MM.1S (cell line): ENCODE measurements at regions not wholly inside any gene's neighbourhood (a gene's known extent, or its start where the extent isn't known, plus 50 kb on each side); places are given as distances from the start of the nearest gene placed in this dataset.

Experiments used
- DNase-seq: peaks from one replicate; pipeline ENCODE4 v3.0.0-alpha.2; 2015
- H2AFZ ChIP-seq: fragments of 300-600 bp; sonication (generic); 2 replicates; pipeline ENCODE4 v1.6.0; 2016; ENCODE audit warnings: antibody characterized with exemption, low read length
- H3F3A ChIP-seq: fragments of 300-600 bp; sonication (generic); 2 replicates; pipeline ENCODE4 v1.6.1; 2016; ENCODE audit warnings: mild to moderate bottlenecking, antibody characterized with exemption, low read length, moderate library complexity, mixed read lengths; ENCODE audit not compliant: insufficient read depth
- H3K27ac ChIP-seq: fragments of 300-600 bp; sonication (generic); 2 replicates; pipeline ENCODE4 v1.5.1; 2016; ENCODE audit warnings: mild to moderate bottlenecking, low read length
- H3K27me3 ChIP-seq: fragments of 300-600 bp; sonication (generic); replicated peaks from 2 replicates; pipeline ENCODE4 v1.6.0; 2016; ENCODE audit warnings: low read length; ENCODE audit not compliant: insufficient read depth
- H3K36me3 ChIP-seq: fragments of 300-600 bp; sonication (generic); replicated peaks from 2 replicates; pipeline ENCODE4 v1.6.1; 2016; ENCODE audit warnings: mild to moderate bottlenecking, low read length, mixed read lengths; ENCODE audit not compliant: insufficient read depth
- H3K4me1 ChIP-seq: fragments of 300-600 bp; sonication (generic); 2 replicates; pipeline ENCODE4 v1.6.1; 2016; ENCODE audit warnings: low read length, mixed read lengths
- H3K4me2 ChIP-seq: fragments of 300-600 bp; sonication (generic); 2 replicates; pipeline ENCODE4 v1.6.0; 2016; ENCODE audit warnings: low read depth, low read length
- H3K4me3 ChIP-seq: fragments of 300-600 bp; sonication (generic); 2 replicates; pipeline ENCODE4 v1.5.1; 2016; ENCODE audit warnings: low read length, mixed read lengths
- H3K79me2 ChIP-seq: fragments of 300-600 bp; sonication (generic); 2 replicates; pipeline ENCODE4 v1.6.1; 2016; ENCODE audit warnings: mixed run types, low read length, mixed read lengths
- H3K9ac ChIP-seq: fragments of 300-600 bp; sonication (generic); 2 replicates; pipeline ENCODE4 v1.6.1; 2016; ENCODE audit warnings: low read length, mixed read lengths
- H3K9me2 ChIP-seq: fragments of 300-600 bp; sonication (generic); replicated peaks from 2 replicates; pipeline ENCODE4 v1.6.1; 2016; ENCODE audit warnings: mild to moderate bottlenecking, low read length, mixed read lengths; ENCODE audit not compliant: insufficient read depth
- H3K9me3 ChIP-seq: fragments of 300-600 bp; sonication (generic); replicated peaks from 2 replicates; pipeline ENCODE4 v1.6.1; 2016; ENCODE audit warnings: mild to moderate bottlenecking, low read length, mixed read lengths; ENCODE audit not compliant: insufficient read depth
- H4K20me1 ChIP-seq: fragments of 300-600 bp; sonication (generic); 2 replicates; pipeline ENCODE4 v1.6.1; 2016; ENCODE audit warnings: mild to moderate bottlenecking, low read length, moderate library complexity, mixed read lengths; ENCODE audit not compliant: insufficient read depth
- EZH2 ChIP-seq: fragments of 300-600 bp; sonication (generic); optimal IDR thresholded peaks from 2 replicates; pipeline ENCODE3; 2017; ENCODE audit warnings: low read depth, mild to moderate bottlenecking, antibody characterized with exemption, low read length, mixed read lengths
- EZH2phosphoT487 ChIP-seq: fragments of 300-600 bp; sonication (generic); IDR thresholded peaks from 2 replicates; pipeline ENCODE4 v1.6.1; 2018; ENCODE audit warnings: antibody characterized with exemption, low read length
- TF ChIP-seq, protein P1 (sequence below): fragments of 300-600 bp; sonication (generic); IDR thresholded peaks from 2 replicates; pipeline ENCODE4 v1.5.1; 2016; ENCODE audit warnings: antibody characterized with exemption, low read length, mixed read lengths

DNA sequence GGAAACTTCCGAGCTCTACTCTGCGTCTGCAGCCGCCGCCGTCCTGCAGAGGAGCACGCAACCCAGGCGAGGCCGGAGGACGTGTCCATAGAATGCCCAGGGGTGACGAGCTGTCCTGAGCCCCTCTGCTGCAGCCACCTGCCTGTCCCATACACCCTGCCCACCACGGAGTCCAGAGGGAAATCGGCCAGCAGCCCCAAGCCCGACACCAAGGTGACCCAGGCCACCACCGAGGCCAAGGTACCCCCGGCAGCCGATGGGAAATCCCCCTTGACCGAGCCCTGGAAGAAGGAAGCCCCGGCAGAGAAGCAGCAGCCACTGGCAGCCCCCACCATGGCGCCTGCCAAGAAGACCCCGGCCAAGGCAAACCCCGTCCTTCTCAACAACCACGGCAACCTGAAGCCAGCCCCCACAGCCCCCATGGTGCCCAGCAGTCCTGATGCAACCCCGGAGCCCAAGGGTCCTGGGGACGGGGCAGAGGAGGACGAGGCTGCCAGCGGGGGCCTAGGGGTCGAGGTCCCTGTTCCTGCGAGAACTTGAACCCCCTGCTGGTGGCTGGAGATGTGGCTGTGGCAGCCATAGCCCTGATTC, 128.7 kb upstream of the C14orf180 start:
- Histone ChIP-seq H3K4me1 (no peaks in the 10 kb centered on the region), H3K9ac (no peak overlapping the region), H3K9me3 (no peaks in the 10 kb centered on the region), H3K27ac (no peak overlapping the region), H3K4me3 (no peak overlapping the region), H3K9me2 (no peaks in the 10 kb centered on the region), H3K4me2 (no peak overlapping the region), H4K20me1 (no peaks in the 10 kb centered on the region), H2AFZ (no peak overlapping the region), H3F3A (no peaks in the 10 kb centered on the region), H3K79me2 (no peaks in the 10 kb centered on the region), H3K36me3 (no peaks in the 10 kb centered on the region), H3K27me3 (peaks cover 25% of the 10 kb centered on the region)
- TF ChIP-seq, protein P1, sequence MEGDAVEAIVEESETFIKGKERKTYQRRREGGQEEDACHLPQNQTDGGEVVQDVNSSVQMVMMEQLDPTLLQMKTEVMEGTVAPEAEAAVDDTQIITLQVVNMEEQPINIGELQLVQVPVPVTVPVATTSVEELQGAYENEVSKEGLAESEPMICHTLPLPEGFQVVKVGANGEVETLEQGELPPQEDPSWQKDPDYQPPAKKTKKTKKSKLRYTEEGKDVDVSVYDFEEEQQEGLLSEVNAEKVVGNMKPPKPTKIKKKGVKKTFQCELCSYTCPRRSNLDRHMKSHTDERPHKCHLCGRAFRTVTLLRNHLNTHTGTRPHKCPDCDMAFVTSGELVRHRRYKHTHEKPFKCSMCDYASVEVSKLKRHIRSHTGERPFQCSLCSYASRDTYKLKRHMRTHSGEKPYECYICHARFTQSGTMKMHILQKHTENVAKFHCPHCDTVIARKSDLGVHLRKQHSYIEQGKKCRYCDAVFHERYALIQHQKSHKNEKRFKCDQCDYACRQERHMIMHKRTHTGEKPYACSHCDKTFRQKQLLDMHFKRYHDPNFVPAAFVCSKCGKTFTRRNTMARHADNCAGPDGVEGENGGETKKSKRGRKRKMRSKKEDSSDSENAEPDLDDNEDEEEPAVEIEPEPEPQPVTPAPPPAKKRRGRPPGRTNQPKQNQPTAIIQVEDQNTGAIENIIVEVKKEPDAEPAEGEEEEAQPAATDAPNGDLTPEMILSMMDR = no peak
- TF ChIP-seq EZH2phosphoT487 (no peak), EZH2 (no peak)
- DNase-seq = no peak

DNA sequence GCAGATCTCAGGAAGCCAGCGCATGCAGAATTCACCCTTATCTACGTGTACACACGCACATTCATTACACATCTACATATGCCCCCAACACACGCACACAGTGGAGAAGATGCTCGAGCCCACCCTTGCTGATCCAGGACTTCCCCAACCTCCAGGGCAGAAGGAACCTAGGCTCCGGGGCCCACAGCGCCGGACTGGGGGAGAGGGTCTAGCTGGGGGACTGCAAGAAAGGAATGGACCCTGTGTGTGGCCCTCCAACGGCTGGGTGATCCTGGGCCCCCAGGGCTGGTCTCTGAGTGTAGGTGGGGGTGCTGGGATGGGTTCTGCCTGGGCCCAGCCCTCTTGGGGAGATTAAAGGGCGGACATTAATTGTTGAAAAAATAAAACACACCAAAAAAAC, 128.1 kb upstream of the C14orf180 start:
- H3K9me2 ChIP-seq = no peaks in the 10 kb centered on the region
- DNase-seq = no peak
- TF ChIP-seq, protein P1 = no peak
- TF ChIP-seq EZH2phosphoT487 = no peak
- no peak for TF ChIP-seq EZH2
- no peaks in the 10 kb centered on the region for H4K20me1 ChIP-seq
- no peak overlapping the region for H3K4me3 ChIP-seq
- no peak overlapping the region for H3K4me2 ChIP-seq
- no peak overlapping the region for H2AFZ ChIP-seq
- H3K79me2 ChIP-seq = no peaks in the 10 kb centered on the region
- peaks cover 31% of the 10 kb centered on the region for H3K27me3 ChIP-seq
- H3K4me1 ChIP-seq = no peaks in the 10 kb centered on the region
- no peak overlapping the region for H3K27ac ChIP-seq
- no peaks in the 10 kb centered on the region for H3K9me3 ChIP-seq
- H3K9ac ChIP-seq = no peak overlapping the region
- H3K36me3 ChIP-seq = no peaks in the 10 kb centered on the region
- H3F3A ChIP-seq = no peaks in the 10 kb centered on the region

DNA sequence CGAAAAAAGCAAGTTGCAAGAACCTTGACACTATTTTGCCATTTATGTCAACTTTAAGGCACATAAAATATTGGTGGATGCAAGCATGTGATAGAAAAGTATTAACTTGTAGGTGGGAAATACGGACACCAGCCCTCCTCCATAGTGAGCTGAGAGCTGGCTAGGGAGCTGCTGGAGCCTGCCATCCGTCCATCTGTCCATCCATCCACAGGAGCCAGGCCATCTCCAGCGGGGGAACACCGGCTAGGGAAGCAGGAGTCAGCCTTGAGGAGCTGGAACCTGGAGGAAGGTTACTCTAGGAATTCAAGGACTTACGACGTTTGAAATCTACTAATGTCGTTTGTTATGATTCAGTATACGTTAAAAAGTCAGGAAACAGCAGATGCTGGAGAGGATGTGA, 120.7 kb upstream of the C14orf180 start:
- Histone ChIP-seq H3K4me1 (no peaks in the 10 kb centered on the region), H3K27me3 (peaks cover 38% of the 10 kb centered on the region), H4K20me1 (no peaks in the 10 kb centered on the region), H3F3A (no peaks in the 10 kb centered on the region), H3K9ac (no peak overlapping the region), H3K9me2 (no peaks in the 10 kb centered on the region), H3K9me3 (no peaks in the 10 kb centered on the region), H3K27ac (no peak overlapping the region), H3K4me3 (no peak overlapping the region), H2AFZ (no peak overlapping the region), H3K36me3 (no peaks in the 10 kb centered on the region), H3K4me2 (no peak overlapping the region), H3K79me2 (no peaks in the 10 kb centered on the region)
- no peak for DNase-seq
- TF ChIP-seq, protein P1 = no peak
- no peak for TF ChIP-seq EZH2phosphoT487
